ENCODE measurements at regions not wholly inside any gene's neighbourhood (a gene's known extent, or its start where the extent isn't known, plus 50 kb on each side); places are given as distances from the start of the nearest gene placed in this dataset.
A peak's percentile ranks its signal among the peaks of the same experiment; 100 is the strongest.

DNA sequence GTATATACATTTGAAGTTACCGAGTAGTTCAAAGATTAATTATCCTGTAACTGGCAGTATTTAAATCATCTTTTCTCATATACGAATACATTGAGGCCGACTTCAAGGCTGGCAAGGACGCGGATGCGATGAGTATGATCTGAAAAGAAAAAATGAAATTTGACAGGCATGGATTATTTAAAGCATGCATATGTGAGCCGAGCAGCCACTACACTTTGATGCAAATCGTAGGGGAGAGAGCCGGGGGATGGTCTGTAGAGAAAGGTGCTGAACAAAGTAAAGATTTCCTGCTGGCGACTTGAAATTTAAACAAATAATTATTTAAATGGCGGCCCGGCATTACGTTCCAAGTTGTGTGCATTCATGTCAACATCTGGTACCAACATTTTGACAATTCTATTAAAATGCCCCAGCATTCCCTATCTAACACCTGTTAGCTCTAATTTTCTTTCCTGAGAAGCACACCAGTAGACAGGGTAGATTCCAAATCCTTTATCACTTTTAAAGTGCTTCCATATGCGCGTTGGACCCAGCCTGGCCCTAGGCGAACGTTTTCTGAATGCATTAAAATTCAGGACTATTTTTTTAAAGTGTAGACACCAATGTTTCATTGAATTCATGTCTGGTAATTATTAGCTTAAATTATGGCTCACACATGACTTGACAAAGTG lies 188.7 kb downstream of the EMX2 start:
- POLR2A ChIA-PET = no interaction called here
- no peaks in the 10 kb centered on the region for H3K4me1 ChIP-seq (ENCODE audit: control insufficient read depth, insufficient read depth, low read length)
- no peaks in the 10 kb centered on the region for H3K36me3 ChIP-seq (ENCODE audit: control insufficient read depth in 2 of 2, insufficient read depth in 1 of 2, low read length in 2 of 2)
- CTCF ChIA-PET = no interaction called here
- no peak overlapping the region for H3K4me3 ChIP-seq (ENCODE audit: low read depth, low read length)
- no peaks in the 10 kb centered on the region for H3K9me3 ChIP-seq (ENCODE audit: control insufficient read depth, insufficient read depth, low read depth, low read length)
- TF ChIP-seq ZNF23 (tag by site-specific recombination; IDR thresholded peaks at IDR 0.05; ENCODE audit: borderline replicate concordance) = no peak
- no peak for TF ChIP-seq ZNF777 (tag by site-specific recombination; IDR thresholded peaks at IDR 0.05; ENCODE audit: borderline replicate concordance)
- no peak for TF ChIP-seq MZF1 (tag by site-specific recombination; IDR thresholded peaks at IDR 0.05; ENCODE audit: borderline replicate concordance)
- no peak for TF ChIP-seq ZNF146 (tag by site-specific recombination; IDR thresholded peaks at IDR 0.05)
- H3K27ac ChIP-seq (ENCODE audit: extremely low read depth, low read depth, low read length) = no peak overlapping the region

DNA sequence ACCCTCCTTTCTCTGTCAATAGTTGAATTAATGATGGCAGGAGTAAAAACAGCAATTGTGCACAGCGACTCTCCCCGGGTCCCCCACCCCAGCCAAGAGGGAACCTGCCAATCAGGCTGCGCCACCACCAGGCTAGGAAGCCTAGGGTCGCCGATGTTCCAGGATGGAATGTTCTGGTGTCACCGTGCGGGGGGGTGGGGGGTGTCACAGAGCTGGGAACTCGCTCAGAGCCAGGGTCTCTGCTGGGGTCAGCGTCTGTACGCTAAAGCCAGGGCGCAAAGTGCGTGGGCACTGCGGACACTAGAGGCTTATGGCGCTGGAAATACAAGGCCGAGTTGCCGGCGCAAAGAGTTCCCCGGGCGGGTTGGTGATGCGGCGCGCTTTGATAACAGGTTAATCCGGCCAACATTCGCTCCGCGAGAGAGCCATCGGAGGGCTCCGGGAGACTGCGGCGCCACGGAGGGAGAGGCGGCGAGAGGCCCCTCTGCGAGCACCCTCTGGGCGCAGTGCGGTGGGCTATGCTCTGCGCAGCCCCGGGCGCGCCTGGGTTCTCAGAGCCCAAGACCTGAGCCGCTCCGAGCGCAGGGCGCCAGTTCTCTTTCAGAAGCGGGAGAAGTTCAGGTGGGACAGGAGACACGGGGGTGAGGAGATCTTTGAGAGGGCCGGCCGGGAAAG lies 192.3 kb downstream of the EMX2 start:
- ChIA-PET POLR2A (no interaction called here), CTCF (interaction anchor here (0.6 kb wide), 1 partner anchor 522 kb away, joined by 3 read pairs; no protein-coding TSS in a partner anchor)
- no peaks in the 10 kb centered on the region for H3K9me3 ChIP-seq (ENCODE audit: control insufficient read depth, insufficient read depth, low read depth, low read length)
- H3K36me3 ChIP-seq (ENCODE audit: control insufficient read depth in 2 of 2, insufficient read depth in 1 of 2, low read length in 2 of 2) = no peaks in the 10 kb centered on the region
- H3K27ac ChIP-seq (ENCODE audit: extremely low read depth, low read depth, low read length) = no peak overlapping the region
- no peak for TF ChIP-seq ZNF350 (tag by site-specific recombination; IDR thresholded peaks at IDR 0.05)
- TF ChIP-seq ZNF670 (tag by site-specific recombination; IDR thresholded peaks at IDR 0.05; ENCODE audit: low read depth) = no peak
- no peak for TF ChIP-seq ZNF202 (tag by site-specific recombination; IDR thresholded peaks at IDR 0.05; ENCODE audit: borderline replicate concordance)
- TF ChIP-seq SP2 (tag by site-specific recombination; IDR thresholded peaks at IDR 0.05) = no peak
- TF ChIP-seq ZFHX2 (tag by site-specific recombination; conservative IDR thresholded peaks at IDR 0.05) = no peak
- TF ChIP-seq, protein P1, sequence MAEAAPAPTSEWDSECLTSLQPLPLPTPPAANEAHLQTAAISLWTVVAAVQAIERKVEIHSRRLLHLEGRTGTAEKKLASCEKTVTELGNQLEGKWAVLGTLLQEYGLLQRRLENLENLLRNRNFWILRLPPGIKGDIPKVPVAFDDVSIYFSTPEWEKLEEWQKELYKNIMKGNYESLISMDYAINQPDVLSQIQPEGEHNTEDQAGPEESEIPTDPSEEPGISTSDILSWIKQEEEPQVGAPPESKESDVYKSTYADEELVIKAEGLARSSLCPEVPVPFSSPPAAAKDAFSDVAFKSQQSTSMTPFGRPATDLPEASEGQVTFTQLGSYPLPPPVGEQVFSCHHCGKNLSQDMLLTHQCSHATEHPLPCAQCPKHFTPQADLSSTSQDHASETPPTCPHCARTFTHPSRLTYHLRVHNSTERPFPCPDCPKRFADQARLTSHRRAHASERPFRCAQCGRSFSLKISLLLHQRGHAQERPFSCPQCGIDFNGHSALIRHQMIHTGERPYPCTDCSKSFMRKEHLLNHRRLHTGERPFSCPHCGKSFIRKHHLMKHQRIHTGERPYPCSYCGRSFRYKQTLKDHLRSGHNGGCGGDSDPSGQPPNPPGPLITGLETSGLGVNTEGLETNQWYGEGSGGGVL (tag by site-specific recombination; IDR thresholded peaks at IDR 0.05) = no peak
- no peak for TF ChIP-seq ZNF658 (tag by site-specific recombination; IDR thresholded peaks at IDR 0.05)
- no peak for TF ChIP-seq ZNF112 (tag by site-specific recombination; IDR thresholded peaks at IDR 0.05)
- no peak for TF ChIP-seq SETDB1 (IDR thresholded peaks at IDR 0.05; ENCODE audit: insufficient read length, low read length)
- TF ChIP-seq, protein P2, sequence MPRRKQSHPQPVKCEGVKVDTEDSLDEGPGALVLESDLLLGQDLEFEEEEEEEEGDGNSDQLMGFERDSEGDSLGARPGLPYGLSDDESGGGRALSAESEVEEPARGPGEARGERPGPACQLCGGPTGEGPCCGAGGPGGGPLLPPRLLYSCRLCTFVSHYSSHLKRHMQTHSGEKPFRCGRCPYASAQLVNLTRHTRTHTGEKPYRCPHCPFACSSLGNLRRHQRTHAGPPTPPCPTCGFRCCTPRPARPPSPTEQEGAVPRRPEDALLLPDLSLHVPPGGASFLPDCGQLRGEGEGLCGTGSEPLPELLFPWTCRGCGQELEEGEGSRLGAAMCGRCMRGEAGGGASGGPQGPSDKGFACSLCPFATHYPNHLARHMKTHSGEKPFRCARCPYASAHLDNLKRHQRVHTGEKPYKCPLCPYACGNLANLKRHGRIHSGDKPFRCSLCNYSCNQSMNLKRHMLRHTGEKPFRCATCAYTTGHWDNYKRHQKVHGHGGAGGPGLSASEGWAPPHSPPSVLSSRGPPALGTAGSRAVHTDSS (tag by site-specific recombination; IDR thresholded peaks at IDR 0.05) = no peak
- no peak overlapping the region for H3K4me3 ChIP-seq (ENCODE audit: low read depth, low read length)
- no peaks in the 10 kb centered on the region for H3K4me1 ChIP-seq (ENCODE audit: control insufficient read depth, insufficient read depth, low read length)

DNA sequence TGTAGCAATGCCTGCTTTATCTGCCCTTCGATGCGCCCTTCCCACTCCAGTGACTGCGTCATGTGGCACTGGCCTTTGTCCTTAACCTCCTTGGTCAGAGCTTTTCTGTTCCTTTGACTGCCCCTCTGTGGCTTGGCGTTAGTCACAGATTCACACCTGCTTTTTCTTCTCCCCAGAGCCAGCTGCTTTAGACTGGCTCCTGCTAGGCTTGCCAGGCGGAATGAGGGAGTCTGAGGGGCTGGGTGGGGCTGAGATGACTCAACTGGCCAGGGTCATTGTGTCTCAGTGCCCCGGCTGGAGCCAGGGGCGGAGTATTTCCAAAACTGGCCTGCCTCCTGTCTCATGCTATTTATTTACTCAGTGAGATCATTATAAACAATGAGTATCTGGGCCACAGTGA lies 194.1 kb downstream of the EMX2 start:
- no peak for TF ChIP-seq GFI1B (tag by site-specific recombination; IDR thresholded peaks at IDR 0.05)
- peak; percentile 33; the same call in 1 of the 2 replicates for TF ChIP-seq KLF1 (tag by site-specific recombination; IDR thresholded peaks at IDR 0.05)
- no peak for TF ChIP-seq ZNF335 (tag by site-specific recombination; conservative IDR thresholded peaks at IDR 0.05)
- TF ChIP-seq ZFP41 (tag by site-specific recombination; IDR thresholded peaks at IDR 0.05; ENCODE audit: borderline replicate concordance) = no peak
- TF ChIP-seq ZNF155 (tag by site-specific recombination; IDR thresholded peaks at IDR 0.05) = no peak
- TF ChIP-seq, protein P3, sequence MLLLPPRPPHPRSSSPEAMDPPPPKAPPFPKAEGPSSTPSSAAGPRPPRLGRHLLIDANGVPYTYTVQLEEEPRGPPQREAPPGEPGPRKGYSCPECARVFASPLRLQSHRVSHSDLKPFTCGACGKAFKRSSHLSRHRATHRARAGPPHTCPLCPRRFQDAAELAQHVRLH (tag by site-specific recombination; IDR thresholded peaks at IDR 0.05) = no peak
- Histone ChIP-seq H3K36me3 (ENCODE audit: control insufficient read depth in 2 of 2, insufficient read depth in 1 of 2, low read length in 2 of 2) (no peaks in the 10 kb centered on the region), H3K4me1 (ENCODE audit: control insufficient read depth, insufficient read depth, low read length) (no peaks in the 10 kb centered on the region), H3K9me3 (ENCODE audit: control insufficient read depth, insufficient read depth, low read depth, low read length) (no peaks in the 10 kb centered on the region), H3K4me3 (ENCODE audit: low read depth, low read length) (no peak overlapping the region), H3K27ac (ENCODE audit: extremely low read depth, low read depth, low read length) (no peak overlapping the region)
- POLR2A ChIA-PET = no interaction called here
- CTCF ChIA-PET = no interaction called here
